Hematopoietic multipotent progenitor cell treated with erythropoietin and hydrocortisone succinate and interleukin-3 and kit ligand, for 4 days (in vitro differentiated cells): ENCODE measurements at regions not wholly inside any gene's neighbourhood (a gene's known extent, or its start where the extent isn't known, plus 50 kb on each side); places are given as distances from the start of the nearest gene placed in this dataset.
A peak's percentile ranks its signal among the peaks of the same experiment; 100 is the strongest.

Experiments
- DNase-seq: peaks from one replicate; pipeline ENCODE4 v3.0.0-alpha.2; 2015

DNA sequence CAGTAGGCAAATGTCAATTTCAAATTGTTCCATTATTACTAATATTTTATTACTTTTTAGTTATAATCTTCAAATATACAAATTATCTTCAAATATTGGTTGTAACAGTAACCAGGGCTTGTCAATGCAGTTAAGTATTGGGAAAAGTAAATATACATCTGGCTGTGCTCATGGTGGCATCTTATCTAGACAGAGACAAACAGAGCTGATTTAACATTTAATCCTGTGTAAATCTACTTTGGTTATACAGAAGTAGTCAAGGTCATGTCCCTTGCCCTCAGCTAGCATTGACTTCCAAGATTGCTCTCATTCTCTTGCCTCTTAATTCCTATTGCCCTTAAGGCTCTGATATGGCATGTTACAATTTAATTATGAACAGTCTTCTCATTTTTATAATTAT lies 98.4 kb upstream of the KLHL1 start:
- DNase-seq, result no peak

DNA sequence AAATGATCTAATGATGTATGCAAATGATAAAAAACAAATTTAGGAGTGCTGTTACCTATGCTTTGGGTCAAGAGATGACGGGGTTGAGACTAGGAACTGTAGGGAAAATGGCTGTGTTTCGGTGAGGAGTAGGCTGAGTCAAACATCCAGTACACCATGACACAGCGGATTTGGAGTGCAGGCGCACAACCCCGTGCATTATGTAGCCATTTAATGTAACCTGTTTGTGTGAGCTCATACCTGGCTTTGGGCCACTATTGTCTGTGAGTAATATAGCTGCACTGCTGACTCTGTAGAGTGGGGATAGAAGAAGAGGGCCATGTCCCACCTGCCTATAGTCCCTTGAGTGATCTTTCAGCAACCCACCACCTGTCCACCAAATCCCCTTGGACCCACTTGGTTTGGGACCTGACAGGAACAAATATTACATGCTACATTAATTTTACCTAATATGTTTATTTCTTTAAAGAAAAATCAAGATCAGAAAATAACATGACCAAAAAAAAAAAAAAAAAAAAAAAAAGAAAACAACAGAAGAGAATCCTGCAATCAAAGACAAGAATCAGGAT lies 95.5 kb upstream of the KLHL1 start:
- peak; percentile 3 for DNase-seq

- DNase-seq, result no peak
Observed at GRCh38 chr13:70191034-70191433, 82.8 kb upstream of the KLHL1 start.

DNA sequence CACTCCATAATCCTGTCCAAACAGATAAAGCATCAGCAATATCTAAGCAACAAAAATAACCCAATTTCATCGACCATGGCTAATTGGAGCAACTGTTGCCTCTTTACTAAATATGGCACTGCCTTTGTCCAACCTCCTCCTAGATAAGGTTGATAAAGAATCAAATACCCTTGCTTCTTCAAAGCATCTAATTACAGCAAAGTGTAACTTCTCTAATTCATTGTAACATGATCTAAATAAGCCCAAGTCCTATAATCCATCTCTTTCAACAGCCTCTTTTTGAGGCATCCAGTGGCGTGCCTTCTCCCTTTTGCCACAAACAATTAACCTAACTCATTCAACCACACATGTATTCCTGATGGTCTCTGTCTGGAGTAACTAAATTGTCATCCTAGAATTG lies 81.7 kb upstream of the KLHL1 start:
- DNase-seq, result no peak

DNA sequence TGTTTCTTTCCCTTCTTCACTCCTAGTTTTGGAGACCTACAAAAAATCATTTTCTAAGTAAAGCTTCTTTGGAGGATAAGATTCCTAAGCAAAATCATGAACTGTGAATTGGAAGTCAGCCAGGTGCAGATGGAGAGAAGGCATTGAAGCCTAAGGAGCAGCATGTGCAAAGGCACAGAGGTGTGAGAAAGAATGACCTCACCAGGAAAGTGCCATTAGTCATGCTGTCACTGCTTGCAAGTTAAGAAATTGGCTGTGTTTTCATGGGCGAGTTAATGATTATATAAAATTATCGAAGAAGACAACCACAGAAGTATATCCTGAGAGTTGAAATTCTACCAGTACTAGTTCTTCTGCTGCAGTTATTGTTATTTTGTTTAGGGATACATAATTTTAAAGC lies 80.3 kb upstream of the KLHL1 start:
- no peak for DNase-seq

GRCh38 chr13:70183041-70183440 lies 74.8 kb upstream of the KLHL1 start:
- no peak for DNase-seq
